Natural killer cell (primary cell): ENCODE measurements at regions not wholly inside any gene's neighbourhood (a gene's known extent, or its start where the extent isn't known, plus 50 kb on each side); places are given as distances from the start of the nearest gene placed in this dataset.

Source experiments
- ATAC-seq, 3 donors: fragments of 150-1000 bp in 2 of 3; fragments of 200-7000 bp in 1 of 3; cut with Tn5 transposase; 1 replicate in 1 of 3; 2 replicates in 2 of 3; pipeline ENCODE4 v1.10.0; 2021; ENCODE audit warnings: mild to moderate bottlenecking in 2 of 3, moderate library complexity in 2 of 3
- DNase-seq, 2 donors: peaks; one replicate each; pipeline versions ENCODE4 v3.0.0 to v3.0.0-alpha.2; 2013 to 2021; ENCODE audit warnings: mixed read lengths in 1 of 2
- H3K27ac ChIP-seq: one replicate; pipeline ENCODE4 v1.5.1; 2013; ENCODE audit warnings: mild to moderate bottlenecking, low read length
- H3K27me3 ChIP-seq: one replicate; pipeline ENCODE4 v1.6.1; 2013; ENCODE audit warnings: low read length; ENCODE audit not compliant: control insufficient read depth, insufficient read depth
- H3K36me3 ChIP-seq: one replicate; pipeline ENCODE4 v1.6.1; 2013; ENCODE audit warnings: low read length; ENCODE audit not compliant: control insufficient read depth, insufficient read depth
- H3K4me1 ChIP-seq: one replicate; pipeline ENCODE4 v1.6.1; 2013; ENCODE audit warnings: low read length; ENCODE audit not compliant: control insufficient read depth, insufficient read depth
- H3K4me3 ChIP-seq: one replicate; pipeline ENCODE4 v1.5.1; 2013; ENCODE audit warnings: low read length
- H3K9me3 ChIP-seq: one replicate; pipeline ENCODE4 v1.6.1; 2013; ENCODE audit warnings: low read length; ENCODE audit not compliant: control insufficient read depth, insufficient read depth
- H3K27ac Mint-ChIP-seq, 2 donors: one replicate each; pipeline ENCODE4 v1.8.0; 2022; ENCODE audit warnings: mild to moderate bottlenecking in 2 of 2, mixed read lengths in 2 of 2, moderate library complexity in 1 of 2
- H3K27me3 Mint-ChIP-seq, 2 donors: one replicate each; pipeline ENCODE4 v1.8.0; 2022; ENCODE audit warnings: low read depth in 2 of 2, mixed read lengths in 2 of 2
- H3K36me3 Mint-ChIP-seq: one replicate; pipeline ENCODE4 v1.8.0; 2022; ENCODE audit warnings: mixed read lengths
- H3K4me1 Mint-ChIP-seq, 2 donors: one replicate each; pipeline ENCODE4 v1.8.0; 2022; ENCODE audit warnings: mixed read lengths in 2 of 2
- H3K4me3 Mint-ChIP-seq: one replicate; pipeline ENCODE4 v1.8.0; 2022; ENCODE audit warnings: mild to moderate bottlenecking, moderate library complexity, mixed read lengths
- H3K9me3 Mint-ChIP-seq, 2 donors: one replicate each; pipeline ENCODE4 v1.8.0; 2022; ENCODE audit warnings: mixed read lengths in 2 of 2
- CTCF ChIP-seq: fragments of 200-600 bp; IDR thresholded peaks from one replicate; pipeline ENCODE4 v1.8.0; 2022; ENCODE audit warnings: antibody characterized with exemption
- WGBS: methylation state at CpG from one replicate; pipeline ENCODE4 v1.1.7; 2013; ENCODE audit warnings: missing lambda C conversion rate; ENCODE audit not compliant: insufficient coverage; 5-methylcytosine and 5-hydroxymethylcytosine counted together
- intact Hi-C: fragments of 100-400 bp; cut with micrococcal nuclease; formaldehyde crosslinking; loops from one replicate; pipeline ENCODE4 v1.14.2; 2022

- TF ChIP-seq CTCF = no peak
- ATAC-seq = no peak
- Histone ChIP-seq H3K4me3 (no peak overlapping the region), H3K27ac (no peak overlapping the region), H3K9me3 (no peaks in the 10 kb centered on the region), H3K36me3 (no peaks in the 10 kb centered on the region), H3K4me1 (no peaks in the 10 kb centered on the region), H3K27me3 (no peaks in the 10 kb centered on the region)
- Mint-ChIP-seq H3K27ac (no peak overlapping the region), H3K9me3 (no peaks in the 10 kb centered on the region), H3K36me3 (no peaks in the 10 kb centered on the region), H3K4me3 (no peak overlapping the region), H3K4me1 (no peaks in the 10 kb centered on the region), H3K27me3 (no peaks in the 10 kb centered on the region)
- intact Hi-C loops = no loop called here
- 95% methylated on average over 5 of the region's 5 CpGs for WGBS
- no peak for DNase-seq
These were observed 74.3 kb upstream of the TEX13D start for GRCh38 chrX:124257924-124258702.

- WGBS = 60% methylated on average over 1 of the region's 2 CpGs
- Histone ChIP-seq H3K4me3 (no peak overlapping the region), H3K27me3 (no peaks in the 10 kb centered on the region), H3K9me3 (no peaks in the 10 kb centered on the region), H3K36me3 (no peaks in the 10 kb centered on the region), H3K27ac (no peak overlapping the region), H3K4me1 (no peaks in the 10 kb centered on the region)
- H3K4me1 Mint-ChIP-seq = peaks cover 0 to 17% of the 10 kb centered on the region in 2 donors
- intact Hi-C loops = loop anchor here (10.0 kb wide), 1 partner anchor 46 kb away; no protein-coding TSS in a partner anchor
- no peak overlapping the region for H3K27ac Mint-ChIP-seq
- DNase-seq (no peak), ATAC-seq (no peak)
- TF ChIP-seq CTCF = no peak
- no peaks in the 10 kb centered on the region for H3K27me3 Mint-ChIP-seq
- no peak overlapping the region for H3K4me3 Mint-ChIP-seq
- H3K36me3 Mint-ChIP-seq = no peaks in the 10 kb centered on the region
- no peaks in the 10 kb centered on the region for H3K9me3 Mint-ChIP-seq
These were observed 71.6 kb upstream of the TEX13D start for GRCh38 chrX:124260845-124261244.

- peak in 2 of 3 donors; percentile 57 to 58 for ATAC-seq
- no peak overlapping the region for H3K4me3 Mint-ChIP-seq
- peaks cover 5 to 37% of the 10 kb centered on the region in 2 donors for H3K4me1 Mint-ChIP-seq
- Histone ChIP-seq H3K36me3 (no peaks in the 10 kb centered on the region), H3K27me3 (no peaks in the 10 kb centered on the region), H3K27ac (no peak overlapping the region), H3K4me3 (no peak overlapping the region), H3K4me1 (peaks cover 7% of the 10 kb centered on the region), H3K9me3 (no peaks in the 10 kb centered on the region)
- no peaks in the 10 kb centered on the region for H3K36me3 Mint-ChIP-seq
- TF ChIP-seq CTCF = no peak
- peak overlapping the region in 1 of 2 donors; percentile 36 for H3K27ac Mint-ChIP-seq
- 8% methylated on average over 2 of the region's 4 CpGs for WGBS
- no peaks in the 10 kb centered on the region for H3K27me3 Mint-ChIP-seq
- DNase-seq = peak in 1 of 2 donors; percentile 50
- intact Hi-C loops = loop anchor here (10.0 kb wide), 1 partner anchor 49 kb away; no protein-coding TSS in a partner anchor
- no peaks in the 10 kb centered on the region for H3K9me3 Mint-ChIP-seq
These were observed 68.7 kb upstream of the TEX13D start for GRCh38 chrX:124263743-124264142.

- H3K27ac Mint-ChIP-seq = peak overlapping the region in 1 of 2 donors; percentile 40
- no peak for ATAC-seq
These were observed 64.4 kb upstream of the TEX13D start for GRCh38 chrX:124268099-124268498.

More at GRCh38 chrX:124268099-124268498, 64.4 kb upstream of the TEX13D start:
- H3K36me3 Mint-ChIP-seq = no peaks in the 10 kb centered on the region
- H3K9me3 ChIP-seq = no peaks in the 10 kb centered on the region
- peaks cover 5 to 37% of the 10 kb centered on the region in 2 donors for H3K4me1 Mint-ChIP-seq
- no peaks in the 10 kb centered on the region for H3K27me3 ChIP-seq
- H3K9me3 Mint-ChIP-seq = no peaks in the 10 kb centered on the region
- H3K27me3 Mint-ChIP-seq = no peaks in the 10 kb centered on the region
- no peak for DNase-seq
- H3K4me3 Mint-ChIP-seq = no peak overlapping the region
- H3K27ac ChIP-seq = no peak overlapping the region
- intact Hi-C loops = loop anchor here (5.0 to 10.0 kb wide), 2 partner anchors 53 to 69 kb away; no protein-coding TSS in a partner anchor
- H3K4me1 ChIP-seq = peaks cover 7% of the 10 kb centered on the region
- no peak overlapping the region for H3K4me3 ChIP-seq
- no peaks in the 10 kb centered on the region for H3K36me3 ChIP-seq
- no peak for TF ChIP-seq CTCF
